Cerebellar cortex (tissue), 1 donor: ENCODE measurements at regions not wholly inside any gene's neighbourhood (a gene's known extent, or its start where the extent isn't known, plus 50 kb on each side); places are given as distances from the start of the nearest gene placed in this dataset.
"Not testable (repeated sequence)": the region's sequence is repeated elsewhere in the genome, so short reads cannot be mapped to it uniquely, and the experiment has no call there.

Experiments used
- DNase-seq: peaks from one replicate; pipeline ENCODE4 v3.0.0-alpha.2; 2015; ENCODE audit warnings: low spot score

- DNase-seq, result no peak
Measured at GRCh38 chr20:6660441-6660840, 107.0 kb upstream of the BMP2 start.

- not testable (repeated sequence) for DNase-seq
Measured at GRCh38 chr20:6658909-6659308, 108.6 kb upstream of the BMP2 start.

- DNase-seq, result no peak
Measured at GRCh38 chr20:6657904-6658303, 109.6 kb upstream of the BMP2 start.

- no peak for DNase-seq
Measured at GRCh38 chr20:6657111-6657510, 110.4 kb upstream of the BMP2 start.

- DNase-seq, result no peak
Measured at GRCh38 chr20:6654513-6655252, 112.8 kb upstream of the BMP2 start.

- no peak for DNase-seq
Measured at GRCh38 chr20:6651561-6651960, 115.9 kb upstream of the BMP2 start.

- no peak for DNase-seq
Measured at GRCh38 chr20:6651016-6651415, 116.5 kb upstream of the BMP2 start.

- no peak for DNase-seq
Measured at GRCh38 chr20:6646021-6646636, 121.4 kb upstream of the BMP2 start.

GRCh38 chr20:6644813-6645628 lies 122.5 kb upstream of the BMP2 start:
- DNase-seq, result no peak

GRCh38 chr20:6641012-6641411 lies 126.5 kb upstream of the BMP2 start:
- no peak for DNase-seq

GRCh38 chr20:6637160-6637579 lies 130.3 kb upstream of the BMP2 start:
- no peak for DNase-seq

- peak; percentile 3 for DNase-seq
Measured at GRCh38 chr20:6636209-6637159, 131.0 kb upstream of the BMP2 start.

- DNase-seq, result no peak
Measured at GRCh38 chr20:6635034-6635736, 132.3 kb upstream of the BMP2 start.

GRCh38 chr20:6632187-6632586 lies 135.3 kb upstream of the BMP2 start:
- peak; percentile 25 for DNase-seq

GRCh38 chr20:6630514-6630913 lies 137.0 kb upstream of the BMP2 start:
- DNase-seq, result no peak

- no peak for DNase-seq
Measured at GRCh38 chr20:6629564-6629963, 137.9 kb upstream of the BMP2 start.

- DNase-seq, result no peak
Measured at GRCh38 chr20:6626805-6627204, 140.7 kb upstream of the BMP2 start.

GRCh38 chr20:6623989-6624388 lies 143.5 kb upstream of the BMP2 start:
- no peak for DNase-seq

GRCh38 chr20:6622041-6622440 lies 145.4 kb upstream of the BMP2 start:
- no peak for DNase-seq

GRCh38 chr20:6618051-6618450 lies 149.4 kb upstream of the BMP2 start:
- DNase-seq, result no peak

GRCh38 chr20:6616421-6616820 lies 151.1 kb upstream of the BMP2 start:
- no peak for DNase-seq
